ENCODE measurements at regions not wholly inside any gene's neighbourhood (a gene's known extent, or its start where the extent isn't known, plus 50 kb on each side); places are given as distances from the start of the nearest gene placed in this dataset.

DNA sequence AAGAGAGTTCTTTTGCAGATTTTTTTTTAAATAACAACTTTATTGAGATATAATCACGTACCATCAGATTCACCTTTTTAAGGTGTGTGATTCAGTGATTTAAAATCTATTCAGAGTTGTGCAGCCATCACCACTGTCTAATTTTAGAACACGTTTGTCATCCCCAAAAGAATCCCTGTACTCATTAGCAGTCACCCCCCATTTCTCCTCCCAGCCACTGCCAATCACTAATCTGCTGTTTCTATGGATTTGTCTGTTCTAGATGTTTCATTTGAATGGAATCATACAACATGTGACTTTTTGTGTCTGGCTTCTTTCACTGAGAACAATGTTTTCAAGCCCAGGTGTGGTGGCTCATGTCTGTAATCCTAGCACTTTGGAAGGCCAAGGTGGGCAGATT, 55.4 kb upstream of the RAPH1 start:
- TF ChIP-seq, protein P1, sequence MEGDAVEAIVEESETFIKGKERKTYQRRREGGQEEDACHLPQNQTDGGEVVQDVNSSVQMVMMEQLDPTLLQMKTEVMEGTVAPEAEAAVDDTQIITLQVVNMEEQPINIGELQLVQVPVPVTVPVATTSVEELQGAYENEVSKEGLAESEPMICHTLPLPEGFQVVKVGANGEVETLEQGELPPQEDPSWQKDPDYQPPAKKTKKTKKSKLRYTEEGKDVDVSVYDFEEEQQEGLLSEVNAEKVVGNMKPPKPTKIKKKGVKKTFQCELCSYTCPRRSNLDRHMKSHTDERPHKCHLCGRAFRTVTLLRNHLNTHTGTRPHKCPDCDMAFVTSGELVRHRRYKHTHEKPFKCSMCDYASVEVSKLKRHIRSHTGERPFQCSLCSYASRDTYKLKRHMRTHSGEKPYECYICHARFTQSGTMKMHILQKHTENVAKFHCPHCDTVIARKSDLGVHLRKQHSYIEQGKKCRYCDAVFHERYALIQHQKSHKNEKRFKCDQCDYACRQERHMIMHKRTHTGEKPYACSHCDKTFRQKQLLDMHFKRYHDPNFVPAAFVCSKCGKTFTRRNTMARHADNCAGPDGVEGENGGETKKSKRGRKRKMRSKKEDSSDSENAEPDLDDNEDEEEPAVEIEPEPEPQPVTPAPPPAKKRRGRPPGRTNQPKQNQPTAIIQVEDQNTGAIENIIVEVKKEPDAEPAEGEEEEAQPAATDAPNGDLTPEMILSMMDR (IDR thresholded peaks at IDR 0.05) = no peak
- TF ChIP-seq POLR2A (IDR thresholded peaks at IDR 0.05) (no peak), EP300 (IDR thresholded peaks at IDR 0.05) (no peak)

All from ovary (tissue), 3 donors.